Hepatocyte (in vitro differentiated cells): ENCODE measurements at regions not wholly inside any gene's neighbourhood (a gene's known extent, or its start where the extent isn't known, plus 50 kb on each side); places are given as distances from the start of the nearest gene placed in this dataset.

Source experiments
- DNase-seq: peaks from one replicate; pipeline ENCODE4 v3.0.0-alpha.2; 2016; ENCODE audit warnings: low spot score
- H2AFZ ChIP-seq: fragments of 200-600 bp; sonication (generic); 2 replicates; pipeline ENCODE4 v1.6.0; 2016; ENCODE audit warnings: antibody characterized with exemption, mild to moderate bottlenecking
- H3K27ac ChIP-seq: fragments of 200-600 bp; sonication (generic); 2 replicates; pipeline ENCODE4 v1.5.1; 2016; ENCODE audit warnings: mild to moderate bottlenecking
- H3K27me3 ChIP-seq: fragments of 200-600 bp; sonication (generic); 2 replicates; pipeline ENCODE4 v1.6.1; 2016
- H3K36me3 ChIP-seq: fragments of 200-600 bp; sonication (generic); replicated peaks from 2 replicates; pipeline ENCODE4 v1.5.1; 2016; ENCODE audit warnings: low read depth; ENCODE audit not compliant: insufficient read depth
- H3K4me1 ChIP-seq: fragments of 200-600 bp; sonication (generic); 2 replicates; pipeline ENCODE4 v1.5.1; 2016; ENCODE audit warnings: mild to moderate bottlenecking, moderate library complexity; ENCODE audit not compliant: insufficient read depth
- H3K4me2 ChIP-seq: fragments of 200-600 bp; sonication (generic); 2 replicates; pipeline ENCODE4 v1.6.0; 2016
- H3K4me3 ChIP-seq: fragments of 200-600 bp; sonication (generic); 2 replicates; pipeline ENCODE4 v1.5.1; 2016; ENCODE audit warnings: mild to moderate bottlenecking
- H3K79me2 ChIP-seq: fragments of 200-600 bp; sonication (generic); 2 replicates; pipeline ENCODE4 v1.6.0; 2017; ENCODE audit warnings: mild to moderate bottlenecking
- H3K9me2 ChIP-seq: fragments of 200-600 bp; sonication (generic); replicated peaks from 2 replicates; pipeline ENCODE4 v1.6.0; 2017; ENCODE audit warnings: mild to moderate bottlenecking; ENCODE audit not compliant: insufficient read depth
- H3K9me3 ChIP-seq: fragments of 200-600 bp; sonication (generic); 2 replicates; pipeline ENCODE4 v1.5.1; 2016; ENCODE audit warnings: low read depth, mild to moderate bottlenecking
- H4K20me1 ChIP-seq: fragments of 200-600 bp; sonication (generic); 2 replicates; pipeline ENCODE4 v1.6.0; 2016; ENCODE audit warnings: mild to moderate bottlenecking; ENCODE audit not compliant: insufficient read depth, poor library complexity, severe bottlenecking
- EZH2 ChIP-seq: fragments of 200-600 bp; sonication (generic); IDR thresholded peaks from 2 replicates; pipeline ENCODE4 v1.6.1; 2016; ENCODE audit warnings: antibody characterized with exemption, mild to moderate bottlenecking, borderline replicate concordance
- EZH2phosphoT487 ChIP-seq: fragments of 200-600 bp; sonication (generic); IDR thresholded peaks from one replicate; pipeline ENCODE4 v1.6.1; 2018; ENCODE audit warnings: antibody characterized with exemption, mild to moderate bottlenecking, low read depth, moderate library complexity; ENCODE audit not compliant: unreplicated experiment, severe bottlenecking
- WGBS: methylation state at CpG from one replicate; pipeline ENCODE4 v1.1.6; 2016; ENCODE audit warnings: low lambda C conversion rate; ENCODE audit errors: missing lambda C conversion rate; 5-methylcytosine and 5-hydroxymethylcytosine counted together
- TF ChIP-seq, protein P1 (sequence below): fragments of 200-600 bp; sonication (generic); IDR thresholded peaks from 2 replicates; pipeline ENCODE4 v1.5.1; 2016; ENCODE audit warnings: antibody characterized with exemption, mild to moderate bottlenecking; ENCODE audit not compliant: poor library complexity

DNA sequence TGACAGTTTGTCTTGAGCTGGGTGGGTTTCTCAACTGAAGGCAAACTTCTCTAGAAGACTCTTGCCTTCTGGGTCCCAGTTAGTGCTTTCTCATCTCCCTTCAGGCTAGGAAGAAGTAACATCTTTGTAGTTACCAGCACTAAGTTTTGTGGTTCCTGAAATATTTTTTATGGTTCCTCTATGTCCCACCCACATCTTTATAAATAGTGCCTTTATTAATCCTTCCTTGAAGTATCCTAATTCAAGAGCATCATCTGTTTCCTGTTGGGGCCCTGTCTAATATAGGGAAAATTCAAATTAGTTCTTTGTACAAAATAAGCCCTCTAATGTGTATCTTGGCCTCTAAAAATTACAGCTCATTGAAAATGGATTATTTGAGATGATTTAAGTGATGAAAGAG, 147.4 kb upstream of the MAOA start:
- no peaks in the 10 kb centered on the region for H3K36me3 ChIP-seq
- H3K9me3 ChIP-seq, result no peaks in the 10 kb centered on the region
- H3K4me3 ChIP-seq, result no peak overlapping the region
- no peaks in the 10 kb centered on the region for H3K79me2 ChIP-seq
- no peaks in the 10 kb centered on the region for H3K9me2 ChIP-seq
- no peaks in the 10 kb centered on the region for H3K4me1 ChIP-seq
- H2AFZ ChIP-seq, result no peak overlapping the region
- DNase-seq, result no peak
- TF ChIP-seq EZH2phosphoT487 (no peak), EZH2 (no peak)
- TF ChIP-seq, protein P1, sequence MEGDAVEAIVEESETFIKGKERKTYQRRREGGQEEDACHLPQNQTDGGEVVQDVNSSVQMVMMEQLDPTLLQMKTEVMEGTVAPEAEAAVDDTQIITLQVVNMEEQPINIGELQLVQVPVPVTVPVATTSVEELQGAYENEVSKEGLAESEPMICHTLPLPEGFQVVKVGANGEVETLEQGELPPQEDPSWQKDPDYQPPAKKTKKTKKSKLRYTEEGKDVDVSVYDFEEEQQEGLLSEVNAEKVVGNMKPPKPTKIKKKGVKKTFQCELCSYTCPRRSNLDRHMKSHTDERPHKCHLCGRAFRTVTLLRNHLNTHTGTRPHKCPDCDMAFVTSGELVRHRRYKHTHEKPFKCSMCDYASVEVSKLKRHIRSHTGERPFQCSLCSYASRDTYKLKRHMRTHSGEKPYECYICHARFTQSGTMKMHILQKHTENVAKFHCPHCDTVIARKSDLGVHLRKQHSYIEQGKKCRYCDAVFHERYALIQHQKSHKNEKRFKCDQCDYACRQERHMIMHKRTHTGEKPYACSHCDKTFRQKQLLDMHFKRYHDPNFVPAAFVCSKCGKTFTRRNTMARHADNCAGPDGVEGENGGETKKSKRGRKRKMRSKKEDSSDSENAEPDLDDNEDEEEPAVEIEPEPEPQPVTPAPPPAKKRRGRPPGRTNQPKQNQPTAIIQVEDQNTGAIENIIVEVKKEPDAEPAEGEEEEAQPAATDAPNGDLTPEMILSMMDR, result no peak
- H3K27me3 ChIP-seq, result no peaks in the 10 kb centered on the region
- no peak overlapping the region for H3K27ac ChIP-seq
- H3K4me2 ChIP-seq, result no peak overlapping the region
- no peaks in the 10 kb centered on the region for H4K20me1 ChIP-seq

DNA sequence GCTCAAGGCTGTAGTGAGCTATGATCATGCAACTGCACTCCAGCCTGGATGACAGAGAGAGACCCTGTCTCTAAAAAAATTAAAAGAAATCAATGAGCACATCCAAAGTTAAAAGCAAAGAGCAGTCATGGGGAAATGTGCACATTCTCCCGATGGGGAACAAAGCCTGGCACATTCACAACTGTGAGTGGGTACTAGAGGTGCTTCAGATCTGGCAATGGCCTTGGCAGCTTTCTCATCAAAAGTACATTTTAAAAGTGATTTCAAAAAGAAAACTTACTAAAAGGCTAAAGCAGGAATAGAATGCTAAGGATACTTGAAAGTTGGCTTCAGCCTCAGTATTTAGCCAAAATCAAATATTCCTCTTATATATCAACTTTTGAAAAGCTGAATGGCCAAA, 145.9 kb upstream of the MAOA start:
- no peak overlapping the region for H3K4me2 ChIP-seq
- H3K4me1 ChIP-seq, result no peaks in the 10 kb centered on the region
- no peak overlapping the region for H3K4me3 ChIP-seq
- no peak for DNase-seq
- H3K9me2 ChIP-seq, result no peaks in the 10 kb centered on the region
- no peak overlapping the region for H2AFZ ChIP-seq
- no peaks in the 10 kb centered on the region for H4K20me1 ChIP-seq
- TF ChIP-seq, protein P1, result no peak
- no peak for TF ChIP-seq EZH2
- no peak for TF ChIP-seq EZH2phosphoT487
- WGBS, result 95% methylated on average over 1 of the region's 1 CpG
- H3K27ac ChIP-seq, result no peak overlapping the region
- H3K9me3 ChIP-seq, result no peaks in the 10 kb centered on the region
- no peaks in the 10 kb centered on the region for H3K27me3 ChIP-seq
- no peaks in the 10 kb centered on the region for H3K36me3 ChIP-seq
- no peaks in the 10 kb centered on the region for H3K79me2 ChIP-seq

DNA sequence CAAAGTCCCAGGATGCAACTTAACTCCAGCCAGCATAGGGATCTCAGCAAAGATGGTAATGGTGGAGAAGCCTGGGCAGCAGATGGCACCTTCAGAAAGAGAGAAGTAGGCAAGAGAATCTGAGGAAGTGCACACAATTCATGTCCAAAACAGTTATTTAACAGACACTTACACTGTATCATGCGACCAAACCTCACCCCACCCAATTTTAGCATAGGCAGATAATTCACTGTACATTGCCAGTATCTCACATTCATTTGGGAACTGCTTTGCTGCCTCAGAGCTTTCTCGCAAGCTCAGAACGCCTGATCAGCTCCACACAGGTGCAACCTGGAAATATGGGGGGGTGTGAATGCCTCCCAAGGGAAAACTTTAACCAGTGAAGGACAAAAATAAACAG, 143.0 kb upstream of the MAOA start:
- TF ChIP-seq, protein P1, result no peak
- TF ChIP-seq EZH2 (no peak), EZH2phosphoT487 (no peak)
- WGBS, result 96% methylated on average over 3 of the region's 3 CpGs
- H3K36me3 ChIP-seq, result no peaks in the 10 kb centered on the region
- H3K9me2 ChIP-seq, result no peaks in the 10 kb centered on the region
- no peaks in the 10 kb centered on the region for H4K20me1 ChIP-seq
- H3K79me2 ChIP-seq, result no peaks in the 10 kb centered on the region
- no peak overlapping the region for H3K4me2 ChIP-seq
- no peak overlapping the region for H3K27ac ChIP-seq
- no peak overlapping the region for H3K4me3 ChIP-seq
- DNase-seq, result no peak
- H3K9me3 ChIP-seq, result no peaks in the 10 kb centered on the region
- no peaks in the 10 kb centered on the region for H3K4me1 ChIP-seq
- H3K27me3 ChIP-seq, result no peaks in the 10 kb centered on the region
- no peak overlapping the region for H2AFZ ChIP-seq

DNA sequence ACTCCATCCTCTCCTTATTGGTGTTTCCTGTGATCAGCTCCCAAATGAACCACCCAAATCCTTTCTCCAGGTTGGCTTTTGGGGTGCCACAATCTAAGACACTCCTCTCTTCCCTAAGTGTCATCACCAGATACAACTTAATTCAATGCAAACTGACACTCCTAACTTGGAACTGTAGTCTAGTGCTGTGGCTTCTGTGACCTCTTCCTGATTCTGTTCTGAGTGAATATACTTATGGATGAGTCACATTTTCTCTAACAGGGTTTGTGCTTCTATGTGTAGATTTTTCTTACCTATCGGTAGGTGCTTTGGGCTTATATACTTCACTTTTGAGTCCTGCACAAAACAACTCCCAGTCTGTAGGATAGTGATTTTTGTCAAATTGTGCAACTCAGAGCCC, 141.3 kb upstream of the MAOA start:
- no peak overlapping the region for H2AFZ ChIP-seq
- H3K4me1 ChIP-seq, result no peaks in the 10 kb centered on the region
- H3K36me3 ChIP-seq, result no peaks in the 10 kb centered on the region
- TF ChIP-seq, protein P1, result no peak
- TF ChIP-seq EZH2phosphoT487 (no peak), EZH2 (no peak)
- H3K79me2 ChIP-seq, result no peaks in the 10 kb centered on the region
- no peaks in the 10 kb centered on the region for H3K9me2 ChIP-seq
- H4K20me1 ChIP-seq, result no peaks in the 10 kb centered on the region
- H3K27ac ChIP-seq, result no peak overlapping the region
- H3K27me3 ChIP-seq, result no peaks in the 10 kb centered on the region
- WGBS, result 96% methylated on average over 1 of the region's 1 CpG
- no peak for DNase-seq
- no peaks in the 10 kb centered on the region for H3K9me3 ChIP-seq
- no peak overlapping the region for H3K4me2 ChIP-seq
- H3K4me3 ChIP-seq, result no peak overlapping the region
